ENCODE measurements at regions not wholly inside any gene's neighbourhood (a gene's known extent, or its start where the extent isn't known, plus 50 kb on each side); places are given as distances from the start of the nearest gene placed in this dataset.

- H4K20me1 ChIP-seq (ENCODE audit: insufficient read depth): no peaks in the 10 kb centered on the region
- ChIA-PET RAD21 (ENCODE audit: low non-redundant PET in 1 of 2, low total read pairs in 2 of 2, uncharacterized antibody in 2 of 2, unreplicated experiment in 2 of 2) (no interaction called here), CTCF (no interaction called here), POLR2A (no interaction called here)
- H3K27me3 ChIP-seq (ENCODE audit: insufficient read depth, low read length): no peaks in the 10 kb centered on the region
- H3K4me1 ChIP-seq (ENCODE audit: control insufficient read depth in 1 of 2, insufficient read depth in 2 of 2, low read length in 2 of 2): no peaks in the 10 kb centered on the region
- intact Hi-C loops (cut with micrococcal nuclease): no loop called here
- H3K9me3 ChIP-seq (ENCODE audit: control insufficient read depth in 1 of 2, insufficient read depth in 1 of 2, low read depth in 1 of 2, low read length in 2 of 2): no peaks in the 10 kb centered on the region
- TF ChIP-seq ATF3 (IDR thresholded peaks at IDR 0.05): no peak
- no peak for TF ChIP-seq CEBPB (IDR thresholded peaks at IDR 0.05; ENCODE audit: low read depth)
- no peak for TF ChIP-seq ELF1 (IDR thresholded peaks at IDR 0.05; ENCODE audit: borderline replicate concordance, low read depth)
- no peak for TF ChIP-seq POLR2A (IDR thresholded peaks at IDR 0.05; ENCODE audit: borderline replicate concordance, extremely low read depth, insufficient read depth, insufficient read length)
- TF ChIP-seq EGR1 (IDR thresholded peaks at IDR 0.05; ENCODE audit: low read depth): no peak
- TF ChIP-seq EZH2 (IDR thresholded peaks at IDR 0.05): no peak
- TF ChIP-seq REST (IDR thresholded peaks at IDR 0.05; ENCODE audit: low read depth): no peak
- TF ChIP-seq SP1 (IDR thresholded peaks at IDR 0.05; ENCODE audit: low read depth): no peak
- no peak for TF ChIP-seq POLR2AphosphoS5 (IDR thresholded peaks at IDR 0.05; ENCODE audit: low read depth, low read length)
- TF ChIP-seq FOSL1 (IDR thresholded peaks at IDR 0.05; ENCODE audit: low read depth): no peak
- no peak for TF ChIP-seq RAD21 (IDR thresholded peaks at IDR 0.05; ENCODE audit: low read depth)
- TF ChIP-seq SIN3A (IDR thresholded peaks at IDR 0.05; ENCODE audit: low read depth): no peak
- no peak for TF ChIP-seq MAX (IDR thresholded peaks at IDR 0.05)
- no peak for TF ChIP-seq ZBTB33 (IDR thresholded peaks at IDR 0.05; ENCODE audit: extremely low read depth, insufficient replicate concordance, low read length)
- no peaks in the 10 kb centered on the region for H3K9me2 ChIP-seq (ENCODE audit: insufficient read depth)
- H3K4me3 ChIP-seq (replicated peaks in 1 of 2; ENCODE audit: low read depth in 1 of 2, low read length in 2 of 2): no peak overlapping the region
- BruUV-seq (replicated peaks): no TSS peak
- H3K4me2 ChIP-seq (ENCODE audit: low read length): no peak overlapping the region
- no peak overlapping the region for H2AFZ ChIP-seq (ENCODE audit: low read depth, low read length, poor library complexity, severe bottlenecking)
- no peak overlapping the region for H3K9ac ChIP-seq (ENCODE audit: low read length)
- ATAC-seq (no peak), DNase-seq (ENCODE audit: low read depth, low spot score) (no peak)
- H3K27ac ChIP-seq (ENCODE audit: low read depth, low read length): no peak overlapping the region
- no peaks in the 10 kb centered on the region for H3K79me2 ChIP-seq (ENCODE audit: insufficient read depth, low read length)
- H3K36me3 ChIP-seq (ENCODE audit: control insufficient read depth in 1 of 2, insufficient read depth in 2 of 2, low read length in 2 of 2): no peaks in the 10 kb centered on the region
These were observed 56.9 kb downstream of the KRTAP19-8 start for GRCh38 chr21:30981403-30981802.

Measured in HCT116 (cell line).